Endothelial cell of umbilical vein (primary cell): ENCODE measurements at regions not wholly inside any gene's neighbourhood (a gene's known extent, or its start where the extent isn't known, plus 50 kb on each side); places are given as distances from the start of the nearest gene placed in this dataset.
A peak's percentile ranks its signal among the peaks of the same experiment; 100 is the strongest.

ENCODE experiments used
- BruUV-seq: library from RNA; stranded (reverse); fragments of 400-500 nt; replicated peaks from 2 replicates; lab custom pipeline; 2021; lab: Mats Ljungman, UMichigan
- CTCF ChIA-PET: fragments of 300-600, 350-600 bp; sonication (Branson Sonifier 250); formaldehyde crosslinking; loops from one replicate; lab custom pipeline; 2021; ENCODE audit warnings: antibody characterized with exemption, inconsistent platforms; lab: Charles Lee
- POLR2A ChIA-PET: fragments of 300-600, 350-600 bp; sonication (Branson Sonifier 250); formaldehyde crosslinking; loops from one replicate; lab custom pipeline; 2021; ENCODE audit warnings: antibody characterized with exemption, inconsistent platforms; lab: Charles Lee
- DNase-seq: peaks from one replicate; pipeline ENCODE4 v3.0.0-alpha.2; 2011; ENCODE audit warnings: low read depth, low spot score
- FAIRE-seq: peaks from 2 replicates; lab custom pipeline; 2011; peaks lifted over from hg19 to GRCh38; lab: Jason Lieb, UNC
- H2AFZ ChIP-seq: 2 replicates; pipeline ENCODE4 v1.6.0; 2012; ENCODE audit warnings: low read depth, low read length, control low read depth, inconsistent platforms
- H3K27ac ChIP-seq: 2 replicates; pipeline ENCODE4 v1.5.1; 2011; ENCODE audit warnings: low read depth, mild to moderate bottlenecking, control low read depth, low read length, moderate library complexity; ENCODE audit not compliant: insufficient read depth
- H3K27me3 ChIP-seq, 2 experiments: 2 replicates each; pipeline versions ENCODE4 v1.6.0 to v1.6.1; 2011; ENCODE audit warnings: low read length in 2 of 2, mixed read lengths in 1 of 2; ENCODE audit not compliant: control insufficient read depth in 2 of 2, insufficient read depth in 2 of 2
- H3K36me3 ChIP-seq, 2 experiments: 2 replicates in 1 of 2; 3 replicates in 1 of 2; pipeline ENCODE4 v1.5.1; 2011; ENCODE audit warnings: low read length in 2 of 2, mild to moderate bottlenecking in 1 of 2, moderate library complexity in 1 of 2; ENCODE audit not compliant: control insufficient read depth in 2 of 2, insufficient read depth in 2 of 2; ENCODE audit errors: extremely low read depth in 1 of 2
- H3K4me1 ChIP-seq: 3 replicates; pipeline ENCODE4 v1.5.1; 2011; ENCODE audit warnings: mild to moderate bottlenecking, low read length; ENCODE audit not compliant: control insufficient read depth, insufficient read depth; ENCODE audit errors: extremely low read depth
- H3K4me2 ChIP-seq: 2 replicates; pipeline ENCODE4 v1.6.1; 2011; ENCODE audit warnings: low read length, control low read depth, mixed read lengths; ENCODE audit not compliant: insufficient read depth
- H3K4me3 ChIP-seq, 3 experiments: fragments of 200-600 bp in 1 of 3; sonication (generic), shearing (Covaris generic) in 1 of 3; replicated peaks in 1 of 3; 2 replicates each; pipeline ENCODE4 v1.5.1; 2011 to 2016; ENCODE audit warnings: control low read depth in 3 of 3, low read length in 3 of 3, mild to moderate bottlenecking in 2 of 3, inconsistent platforms in 1 of 3, low read depth in 1 of 3, moderate library complexity in 1 of 3; ENCODE audit not compliant: insufficient read depth in 1 of 3
- H3K79me2 ChIP-seq: 2 replicates; pipeline ENCODE4 v1.6.0; 2012; ENCODE audit warnings: low read length, inconsistent platforms; ENCODE audit not compliant: control insufficient read depth, insufficient read depth
- H3K9ac ChIP-seq: replicated peaks from 2 replicates; pipeline ENCODE3; 2011; ENCODE audit warnings: low read length, control low read depth; ENCODE audit not compliant: insufficient read depth; ENCODE audit errors: extremely low read depth
- H3K9me1 ChIP-seq: replicated peaks from 3 replicates; pipeline ENCODE4 v1.6.0; 2011; ENCODE audit warnings: mild to moderate bottlenecking, low read length; ENCODE audit not compliant: control insufficient read depth, insufficient read depth; ENCODE audit errors: extremely low read depth
- H3K9me3 ChIP-seq: replicated peaks from 2 replicates; pipeline ENCODE4 v1.5.1; 2012; ENCODE audit warnings: low read length, inconsistent platforms; ENCODE audit not compliant: control insufficient read depth, insufficient read depth
- H4K20me1 ChIP-seq: replicated peaks from 2 replicates; pipeline ENCODE3; 2011; ENCODE audit warnings: mild to moderate bottlenecking, low read length; ENCODE audit not compliant: control insufficient read depth, insufficient read depth; ENCODE audit errors: extremely low read depth
- EZH2 ChIP-seq: IDR thresholded peaks from 2 replicates; pipeline ENCODE4 v1.6.1; 2012; ENCODE audit warnings: borderline replicate concordance, low read depth, mild to moderate bottlenecking, moderate library complexity, low read length, inconsistent platforms; ENCODE audit not compliant: severe bottlenecking
- FOS ChIP-seq: IDR thresholded peaks from 2 replicates; pipeline ENCODE4 v1.6.1; 2011; ENCODE audit warnings: mild to moderate bottlenecking, low read length, moderate library complexity, borderline replicate concordance; ENCODE audit not compliant: insufficient read depth
- GATA2 ChIP-seq: IDR thresholded peaks from 2 replicates; pipeline ENCODE4 v1.7.0; 2011; ENCODE audit warnings: low read depth, mild to moderate bottlenecking, moderate library complexity, mixed read lengths, low read length; ENCODE audit not compliant: insufficient read length, insufficient read depth
- JUN ChIP-seq: IDR thresholded peaks from 2 replicates; pipeline ENCODE4 v1.6.1; 2011; ENCODE audit warnings: borderline replicate concordance, low read depth; ENCODE audit not compliant: insufficient read length, insufficient read depth
- MYC ChIP-seq: IDR thresholded peaks from one replicate; pipeline ENCODE4 v1.6.1; 2011; ENCODE audit warnings: mild to moderate bottlenecking, low read depth, low read length
- POLR2A ChIP-seq: IDR thresholded peaks from 2 replicates; pipeline ENCODE4 v1.6.1; 2012; ENCODE audit warnings: low read depth, mild to moderate bottlenecking, control low read depth, low read length
- POLR2AphosphoS5 ChIP-seq: IDR thresholded peaks from 2 replicates; pipeline ENCODE4 v1.6.1; 2012; ENCODE audit warnings: low read depth, mild to moderate bottlenecking, control low read depth, low read length, moderate library complexity; ENCODE audit not compliant: insufficient read depth
- dilution Hi-C: fragments of 300-500 bp; cut with MboI; formaldehyde crosslinking; loops from one replicate; pipeline ENCODE4 v1.15.0; 2019; ENCODE audit warnings: low sequenced_read_pairs; ENCODE audit not compliant: extremely low pct_ligation_motif_present
- intact Hi-C: fragments of 100-400 bp; cut with micrococcal nuclease; formaldehyde crosslinking; loops from one replicate; pipeline ENCODE4 v1.10.0; 2022
- TF ChIP-seq, protein P1 (sequence below), 2 donors: IDR thresholded peaks; 1 replicate in 1 of 2; 2 replicates in 1 of 2; pipeline ENCODE4 v1.5.1; 2011; ENCODE audit warnings: low read length in 2 of 2, mild to moderate bottlenecking in 2 of 2, moderate library complexity in 2 of 2, control low read depth in 1 of 2, inconsistent platforms in 1 of 2, low read depth in 1 of 2; ENCODE audit not compliant: insufficient read depth in 1 of 2; ENCODE audit errors: extremely low read depth in 1 of 2
- TF ChIP-seq, protein P2 (sequence below): IDR thresholded peaks from 2 replicates; pipeline ENCODE4 v1.6.1; 2011; ENCODE audit not compliant: insufficient read depth, insufficient read length

DNA sequence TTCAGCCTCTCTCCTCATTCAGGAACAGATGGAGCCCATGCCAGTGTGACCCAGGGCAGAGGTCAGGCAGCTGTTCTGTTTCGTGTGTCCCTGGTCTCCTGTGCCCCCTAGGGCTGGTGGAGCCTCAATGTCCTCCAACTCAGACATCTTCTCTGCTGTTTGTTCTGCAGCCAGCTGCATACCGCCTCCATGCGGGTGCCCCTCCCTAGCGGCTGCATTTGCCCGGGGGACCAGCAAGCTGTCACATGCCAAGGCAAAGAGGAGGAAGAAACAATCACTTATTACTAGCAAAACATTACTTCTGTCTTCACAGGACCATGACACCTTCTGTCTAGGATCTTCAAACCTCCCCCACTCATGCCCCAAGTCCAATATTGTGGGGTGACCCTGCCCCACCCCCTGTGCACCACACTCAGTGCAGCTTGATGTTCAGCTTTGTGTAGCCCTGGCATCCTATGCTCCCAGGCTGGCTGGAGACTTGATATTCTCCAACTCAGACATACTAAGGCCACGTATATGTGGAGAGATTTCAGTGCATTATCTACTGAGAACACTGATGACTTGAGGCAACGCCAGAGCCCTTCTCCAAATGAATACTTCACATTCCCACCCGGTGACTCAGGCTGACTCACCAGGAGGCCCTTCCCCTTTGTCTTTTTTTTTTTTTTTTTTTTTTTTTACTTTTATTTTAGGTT lies 188.9 kb downstream of the SKIDA1 start:
- ChIA-PET CTCF (interaction anchor here (0.8 to 1.7 kb wide), 6 partner anchors 19 to 160 kb away, joined by 3 to 14 read pairs (median 5); no protein-coding TSS in a partner anchor), POLR2A (interaction anchor here (0.5 kb wide), 1 partner anchor 174 kb away, joined by 7 read pairs; no protein-coding TSS in a partner anchor)
- TF ChIP-seq MYC: no peak
- TF ChIP-seq POLR2AphosphoS5: peak; percentile 87
- TF ChIP-seq JUN: peak; percentile 98
- TF ChIP-seq POLR2A: peak; percentile 20
- TF ChIP-seq FOS: peak; percentile 99
- TF ChIP-seq, protein P1, sequence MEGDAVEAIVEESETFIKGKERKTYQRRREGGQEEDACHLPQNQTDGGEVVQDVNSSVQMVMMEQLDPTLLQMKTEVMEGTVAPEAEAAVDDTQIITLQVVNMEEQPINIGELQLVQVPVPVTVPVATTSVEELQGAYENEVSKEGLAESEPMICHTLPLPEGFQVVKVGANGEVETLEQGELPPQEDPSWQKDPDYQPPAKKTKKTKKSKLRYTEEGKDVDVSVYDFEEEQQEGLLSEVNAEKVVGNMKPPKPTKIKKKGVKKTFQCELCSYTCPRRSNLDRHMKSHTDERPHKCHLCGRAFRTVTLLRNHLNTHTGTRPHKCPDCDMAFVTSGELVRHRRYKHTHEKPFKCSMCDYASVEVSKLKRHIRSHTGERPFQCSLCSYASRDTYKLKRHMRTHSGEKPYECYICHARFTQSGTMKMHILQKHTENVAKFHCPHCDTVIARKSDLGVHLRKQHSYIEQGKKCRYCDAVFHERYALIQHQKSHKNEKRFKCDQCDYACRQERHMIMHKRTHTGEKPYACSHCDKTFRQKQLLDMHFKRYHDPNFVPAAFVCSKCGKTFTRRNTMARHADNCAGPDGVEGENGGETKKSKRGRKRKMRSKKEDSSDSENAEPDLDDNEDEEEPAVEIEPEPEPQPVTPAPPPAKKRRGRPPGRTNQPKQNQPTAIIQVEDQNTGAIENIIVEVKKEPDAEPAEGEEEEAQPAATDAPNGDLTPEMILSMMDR (IDR thresholded peaks at IDR 0.05; ENCODE audit: extremely low read depth in 1 of 2, insufficient read depth in 1 of 2, low read depth in 1 of 2, low read length in 2 of 2): peak; percentile 20 to 28
- TF ChIP-seq EZH2: no peak
- TF ChIP-seq GATA2: peak; percentile 51
- TF ChIP-seq, protein P2, sequence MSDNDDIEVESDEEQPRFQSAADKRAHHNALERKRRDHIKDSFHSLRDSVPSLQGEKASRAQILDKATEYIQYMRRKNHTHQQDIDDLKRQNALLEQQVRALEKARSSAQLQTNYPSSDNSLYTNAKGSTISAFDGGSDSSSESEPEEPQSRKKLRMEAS: no peak
- H3K79me2 ChIP-seq: no peaks in the 10 kb centered on the region
- BruUV-seq: TSS peak; percentile 87
- H3K27me3 ChIP-seq: no peaks in the 10 kb centered on the region
- DNase-seq: peak; percentile 93
- intact Hi-C loops (loop anchor here (1.0 to 2.0 kb wide), 4 partner anchors 28 to 188 kb away; partner anchors contain the start of gene SKIDA1), dilution Hi-C loops (no loop called here)
- peak; percentile 92 for FAIRE-seq
- H3K27ac ChIP-seq: peak overlapping the region; percentile 97
- no peaks in the 10 kb centered on the region for H4K20me1 ChIP-seq
- H3K4me3 ChIP-seq: no peak overlapping the region
- no peaks in the 10 kb centered on the region for H3K9me1 ChIP-seq
- no peaks in the 10 kb centered on the region for H3K36me3 ChIP-seq
- peaks cover 22% of the 10 kb centered on the region for H3K4me1 ChIP-seq
- H3K9me3 ChIP-seq: no peaks in the 10 kb centered on the region
- H3K4me2 ChIP-seq: peak overlapping the region; percentile 54
- peak overlapping the region; percentile 67 for H3K9ac ChIP-seq
- peak overlapping the region; percentile 60 for H2AFZ ChIP-seq
